Bronchial epithelial cell (primary cell): ENCODE measurements at regions not wholly inside any gene's neighbourhood (a gene's known extent, or its start where the extent isn't known, plus 50 kb on each side); places are given as distances from the start of the nearest gene placed in this dataset.

Experiments used
- DNase-seq: peaks from one replicate; pipeline ENCODE4 v3.0.0-alpha.2; 2010; ENCODE audit warnings: low read depth
- FAIRE-seq: peaks from 2 replicates; lab custom pipeline; 2011; peaks lifted over from hg19 to GRCh38; lab: Jason Lieb, UNC
- H3K27me3 ChIP-seq: 2 replicates; pipeline ENCODE4 v1.5.1; 2011; ENCODE audit warnings: low read length; ENCODE audit not compliant: control insufficient read depth, insufficient read depth
- H3K36me3 ChIP-seq: 2 replicates; pipeline ENCODE4 v1.5.1; 2011; ENCODE audit warnings: low read length; ENCODE audit not compliant: control insufficient read depth, insufficient read depth
- H3K4me3 ChIP-seq: 2 replicates; pipeline ENCODE4 v1.5.1; 2011; ENCODE audit warnings: mild to moderate bottlenecking, low read depth, low read length, control low read depth
- CTCF ChIP-seq: IDR thresholded peaks from 2 replicates; pipeline ENCODE4 v1.5.1; 2011; ENCODE audit warnings: mild to moderate bottlenecking, moderate library complexity, low read length, control low read depth, inconsistent platforms; ENCODE audit not compliant: insufficient read depth, severe bottlenecking

- DNase-seq, result no peak
- no peak for TF ChIP-seq CTCF
- no peak for FAIRE-seq
- H3K36me3 ChIP-seq, result no peaks in the 10 kb centered on the region
- no peak overlapping the region for H3K4me3 ChIP-seq
- H3K27me3 ChIP-seq, result no peaks in the 10 kb centered on the region
Measured at GRCh38 chr5:120225524-120225923, 238.6 kb upstream of the PRR16 start.

- no peak for TF ChIP-seq CTCF
- Histone ChIP-seq H3K36me3 (no peaks in the 10 kb centered on the region), H3K27me3 (no peaks in the 10 kb centered on the region), H3K4me3 (no peak overlapping the region)
- FAIRE-seq (no peak), DNase-seq (no peak)
Measured at GRCh38 chr5:120228262-120229031, 235.7 kb upstream of the PRR16 start.

GRCh38 chr5:120229036-120229435 is 235.1 kb upstream of the PRR16 start:
- FAIRE-seq, result no peak
- no peak for DNase-seq
- Histone ChIP-seq H3K27me3 (no peaks in the 10 kb centered on the region), H3K36me3 (no peaks in the 10 kb centered on the region), H3K4me3 (no peak overlapping the region)
- TF ChIP-seq CTCF, result no peak

GRCh38 chr5:120231563-120231962 is 232.5 kb upstream of the PRR16 start:
- DNase-seq (no peak), FAIRE-seq (no peak)
- Histone ChIP-seq H3K4me3 (no peak overlapping the region), H3K36me3 (no peaks in the 10 kb centered on the region), H3K27me3 (no peaks in the 10 kb centered on the region)
- TF ChIP-seq CTCF, result no peak

- H3K36me3 ChIP-seq, result no peaks in the 10 kb centered on the region
- DNase-seq (no peak), FAIRE-seq (no peak)
- no peak for TF ChIP-seq CTCF
- no peak overlapping the region for H3K4me3 ChIP-seq
- H3K27me3 ChIP-seq, result no peaks in the 10 kb centered on the region
Measured at GRCh38 chr5:120236360-120236759, 227.7 kb upstream of the PRR16 start.

DNA sequence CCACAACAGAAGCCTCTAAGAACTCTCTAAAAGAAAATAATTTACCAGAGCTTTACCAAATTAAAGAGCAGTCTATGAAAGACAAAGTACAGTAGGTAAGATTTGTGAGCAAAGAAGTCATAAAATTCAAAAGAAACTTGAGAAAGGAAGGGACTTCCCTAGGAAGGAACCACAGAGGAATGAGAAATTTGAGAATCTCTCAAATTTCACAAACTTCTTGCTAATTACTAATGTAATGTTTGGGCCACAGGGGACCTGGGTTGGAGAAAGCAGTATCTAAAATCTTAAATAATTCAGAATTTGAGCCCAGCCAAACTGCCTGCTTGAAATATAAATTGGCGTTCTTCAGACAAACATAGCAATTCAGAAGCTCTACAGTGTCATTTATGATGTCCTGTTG is 225.0 kb upstream of the PRR16 start:
- no peak for DNase-seq
- no peaks in the 10 kb centered on the region for H3K36me3 ChIP-seq
- no peak for TF ChIP-seq CTCF
- no peak for FAIRE-seq
- no peak overlapping the region for H3K4me3 ChIP-seq
- no peaks in the 10 kb centered on the region for H3K27me3 ChIP-seq
